ENCODE measurements at regions not wholly inside any gene's neighbourhood (a gene's known extent, or its start where the extent isn't known, plus 50 kb on each side); places are given as distances from the start of the nearest gene placed in this dataset.
A peak's percentile ranks its signal among the peaks of the same experiment; 100 is the strongest.
"Not testable (repeated sequence)": the region's sequence is repeated elsewhere in the genome, so short reads cannot be mapped to it uniquely, and the experiment has no call there.

DNA sequence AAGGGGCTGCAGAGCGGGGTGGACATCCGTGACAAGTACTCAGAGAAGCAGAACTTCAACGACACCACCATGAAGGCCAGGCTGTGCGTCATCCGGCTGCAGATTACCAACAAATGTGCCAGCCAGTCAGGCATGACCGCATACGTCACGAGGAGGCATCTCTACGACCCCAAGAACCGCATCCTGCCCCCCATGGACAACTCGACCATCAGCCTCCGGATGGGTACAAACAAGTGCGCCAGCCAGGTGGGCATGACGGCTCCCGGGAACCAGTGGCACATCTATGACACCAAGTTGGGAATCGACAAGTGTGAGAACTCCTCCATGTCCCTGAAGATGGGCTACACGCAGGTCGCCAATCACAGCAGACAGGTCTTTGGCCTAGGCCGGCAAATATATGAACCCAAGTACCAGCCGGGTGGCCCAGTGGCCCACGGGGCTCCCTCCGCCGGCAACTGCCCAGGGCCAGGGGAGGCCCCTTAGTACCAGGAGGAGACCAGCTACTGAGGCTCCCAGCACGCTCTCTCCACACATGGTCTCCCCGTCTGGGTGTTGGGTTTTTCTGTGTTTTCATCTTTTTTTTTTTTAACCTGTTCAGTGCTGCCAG lies 133.4 kb upstream of the TEKT4 start:
- not testable (repeated sequence) for DNase-seq

DNA sequence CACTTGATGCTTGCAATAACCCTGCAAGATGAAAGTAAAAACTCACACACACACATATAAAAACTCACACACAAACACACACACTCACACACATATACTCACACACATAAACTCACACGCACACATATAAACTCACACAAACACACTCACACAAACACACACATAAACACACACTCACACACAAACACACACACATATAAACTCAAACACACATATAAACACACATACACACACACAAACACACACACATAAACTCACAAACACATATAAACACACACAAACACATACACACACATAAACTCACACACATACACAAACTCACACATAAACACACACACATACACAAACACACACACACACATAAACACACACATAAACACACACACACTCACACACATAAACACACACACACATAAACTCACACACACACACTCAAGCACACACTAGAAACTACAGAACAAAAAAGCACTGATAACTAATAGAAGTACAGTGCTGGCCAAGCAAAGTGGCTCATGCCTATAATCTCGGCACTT lies 117.7 kb upstream of the TEKT4 start:
- DNase-seq = no peak

DNA sequence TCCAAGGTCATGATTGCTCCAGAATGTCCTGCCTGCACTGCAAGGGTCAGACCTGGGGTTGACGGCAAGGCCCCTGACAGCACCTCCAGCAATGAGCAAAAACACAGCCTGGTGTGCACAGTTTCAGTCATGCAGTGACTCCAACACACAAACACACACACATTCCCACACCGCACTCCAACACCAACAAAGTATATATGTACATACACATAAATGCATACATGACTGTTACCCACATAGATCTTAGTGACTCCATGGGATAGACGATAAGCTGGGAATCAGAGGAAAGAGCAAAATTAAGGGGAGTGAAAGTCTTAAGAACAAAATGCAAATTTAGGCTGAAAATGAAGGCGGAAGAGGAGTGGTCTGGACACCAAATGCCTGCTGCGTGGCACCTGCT lies 112.7 kb upstream of the TEKT4 start:
- no peak for DNase-seq

DNA sequence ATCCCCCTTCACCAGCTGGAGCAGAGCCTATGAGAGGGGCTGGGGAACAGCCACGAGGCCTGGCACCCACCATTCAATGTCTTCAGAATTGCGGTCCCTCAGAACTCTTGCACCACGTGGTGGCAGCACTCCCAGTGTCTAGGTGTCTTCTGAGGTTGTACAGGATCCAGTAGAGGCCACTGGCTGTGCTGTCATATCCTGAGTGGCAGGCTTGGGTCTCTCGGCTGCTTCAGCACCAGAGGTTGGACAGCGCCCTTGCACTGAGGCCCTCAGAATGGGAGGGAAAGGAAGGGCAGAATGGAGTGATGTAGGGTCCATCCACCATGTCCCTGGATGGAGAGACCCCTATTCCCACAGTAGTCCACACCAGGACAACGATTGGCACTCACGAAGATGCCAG lies 112.0 kb upstream of the TEKT4 start:
- no peak for DNase-seq

DNA sequence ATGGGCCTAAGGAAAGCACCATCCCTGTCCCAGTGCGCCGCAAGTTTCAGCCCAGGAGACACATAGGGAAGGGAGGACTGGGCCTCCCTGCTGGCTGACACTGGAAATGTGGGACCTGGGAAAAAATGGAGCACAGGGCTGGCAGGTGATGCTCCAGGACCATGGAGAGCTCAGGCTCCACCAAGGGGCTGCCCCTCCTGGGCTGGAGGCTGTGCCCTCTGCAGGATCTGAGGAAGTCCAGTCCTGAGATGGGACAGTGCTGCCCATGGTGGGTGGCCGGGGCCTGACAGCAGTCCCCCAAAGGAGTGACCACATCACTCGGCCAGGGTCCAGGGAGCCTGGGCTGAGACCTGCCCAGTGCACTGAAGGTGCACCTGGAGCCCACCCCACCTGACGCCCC lies 108.6 kb upstream of the TEKT4 start:
- no peak for DNase-seq

DNA sequence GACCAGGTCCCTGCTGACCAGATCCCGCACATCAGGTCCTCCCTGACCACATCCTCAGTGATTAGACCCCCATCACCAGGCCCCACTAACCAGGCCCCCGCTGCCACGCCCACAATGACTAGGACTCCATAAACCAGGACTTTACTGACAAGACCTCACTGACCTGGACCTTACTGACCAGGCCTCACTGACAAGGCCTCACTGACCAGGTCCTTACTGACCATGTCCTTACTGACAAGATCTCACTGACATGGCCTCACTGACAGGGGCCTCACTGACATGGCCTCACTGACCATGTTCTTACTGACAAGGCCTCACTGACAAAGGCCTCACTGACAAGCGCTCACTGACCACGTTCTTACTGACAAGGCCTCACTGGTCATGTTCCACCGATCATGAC lies 107.9 kb upstream of the TEKT4 start:
- DNase-seq = no peak

DNA sequence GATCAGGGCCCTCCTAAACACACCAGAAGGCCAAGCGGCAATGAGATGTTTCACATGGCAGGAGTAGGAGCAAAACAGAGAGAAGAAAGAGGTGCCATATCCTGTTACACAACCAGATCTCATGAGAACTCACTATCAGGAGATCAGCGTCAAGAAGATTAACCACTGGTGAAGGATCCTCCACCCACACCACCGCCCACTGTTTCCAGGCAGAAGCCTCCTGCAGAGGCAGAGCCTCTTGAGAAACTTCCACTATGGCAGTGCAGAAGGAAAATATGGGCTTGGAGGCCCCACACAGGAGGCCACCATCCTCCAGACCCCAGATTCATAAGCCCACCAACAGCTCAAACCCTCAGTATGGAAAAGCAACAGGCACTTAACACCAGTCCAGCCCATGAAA lies 106.9 kb upstream of the TEKT4 start:
- peak; percentile 11 for DNase-seq

DNA sequence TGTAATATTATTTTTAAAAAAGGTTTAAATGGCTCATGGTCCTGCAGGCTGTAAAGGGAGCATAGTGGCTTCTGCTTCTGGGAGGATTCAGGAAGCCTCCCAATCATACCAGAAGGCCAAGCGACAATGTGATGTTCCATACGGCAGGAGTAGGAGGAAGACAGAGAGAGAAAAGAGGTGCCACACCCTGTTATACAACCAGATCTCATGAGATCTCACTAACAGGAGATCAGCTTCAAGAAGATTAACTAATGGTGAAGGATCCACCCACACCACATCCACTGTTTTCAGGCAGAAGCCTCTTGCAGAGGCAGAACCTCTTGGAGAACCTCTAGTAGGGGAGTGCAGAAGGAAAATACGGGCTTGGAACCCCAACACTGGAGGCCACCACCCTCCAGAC lies 103.9 kb upstream of the TEKT4 start:
- DNase-seq = no peak

DNA sequence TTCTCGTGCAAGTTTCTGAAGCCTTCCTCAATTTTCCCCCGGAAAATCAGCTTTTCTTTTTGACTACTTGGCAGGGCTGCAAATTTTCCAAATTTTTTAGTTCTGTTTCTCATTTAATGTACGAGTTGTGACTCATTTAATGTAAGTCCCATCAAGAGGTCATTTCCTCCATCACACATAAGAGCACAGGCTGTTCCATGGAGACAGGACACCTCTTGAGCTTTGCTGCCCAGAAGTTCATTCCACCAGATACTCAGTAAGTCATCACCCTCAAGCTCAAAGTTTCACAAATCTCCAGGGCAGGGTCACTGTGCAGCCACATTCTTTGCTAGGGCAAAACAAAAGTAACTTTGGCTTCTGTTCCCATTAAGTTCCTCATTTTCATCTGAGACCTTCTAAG lies 101.5 kb upstream of the TEKT4 start:
- no peak for DNase-seq

DNA sequence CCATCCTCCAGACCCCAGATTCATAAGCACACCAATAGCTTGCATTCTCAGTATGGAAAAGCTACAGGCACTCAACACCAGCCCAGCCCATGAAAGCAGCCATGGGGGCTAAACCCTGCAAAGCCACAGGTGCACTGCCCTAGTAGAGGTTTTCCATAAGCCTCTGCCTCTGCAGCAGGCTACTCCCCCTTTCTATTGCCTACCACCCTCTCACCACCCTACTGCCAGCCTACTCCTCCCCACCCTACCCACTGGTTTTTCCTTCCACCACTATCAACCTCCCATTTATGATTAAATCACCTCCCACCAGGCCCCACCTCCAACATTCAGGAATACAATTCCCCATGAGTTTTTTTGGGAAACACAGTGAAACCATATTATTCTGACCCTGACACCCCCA lies 96.4 kb upstream of the TEKT4 start:
- DNase-seq = no peak

DNA sequence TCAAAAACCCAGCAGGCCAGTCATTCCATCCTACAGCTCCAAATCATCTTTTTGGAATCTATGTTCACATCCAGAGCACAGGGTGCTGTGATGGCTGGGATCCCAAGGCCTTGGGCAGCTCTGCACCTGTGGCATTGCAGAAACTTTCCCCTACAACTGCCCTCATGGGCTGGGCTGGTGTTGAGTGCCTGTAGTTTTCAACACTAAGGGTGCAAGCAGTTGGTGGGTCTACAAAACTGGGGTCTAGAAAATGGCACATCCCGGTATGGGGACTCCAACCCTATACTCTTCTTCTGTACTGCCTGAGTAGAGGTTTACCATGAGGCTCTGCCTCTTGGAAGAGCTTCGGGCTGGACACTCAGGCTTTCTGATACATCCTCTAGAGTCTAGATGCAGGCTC lies 95.2 kb upstream of the TEKT4 start:
- no peak for DNase-seq

DNA sequence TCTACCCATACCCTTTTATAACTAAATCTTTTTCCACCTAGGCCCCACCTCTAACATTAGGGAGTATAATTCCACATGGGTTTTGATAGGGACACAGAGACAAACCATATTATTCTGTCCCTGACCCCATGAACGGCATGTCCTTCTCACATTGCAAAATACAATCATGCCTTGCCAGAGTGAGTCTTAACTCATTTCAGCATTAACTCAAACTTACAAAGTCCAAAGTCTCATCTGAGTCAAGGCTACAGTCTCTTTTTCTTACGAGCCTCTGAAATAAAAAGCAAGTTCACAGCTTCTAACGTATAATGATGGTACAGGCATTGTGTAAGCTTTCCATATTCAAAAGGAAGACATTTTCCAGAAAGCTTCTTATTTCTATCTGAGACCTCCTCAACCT lies 86.1 kb upstream of the TEKT4 start:
- DNase-seq = not testable (repeated sequence)

DNA sequence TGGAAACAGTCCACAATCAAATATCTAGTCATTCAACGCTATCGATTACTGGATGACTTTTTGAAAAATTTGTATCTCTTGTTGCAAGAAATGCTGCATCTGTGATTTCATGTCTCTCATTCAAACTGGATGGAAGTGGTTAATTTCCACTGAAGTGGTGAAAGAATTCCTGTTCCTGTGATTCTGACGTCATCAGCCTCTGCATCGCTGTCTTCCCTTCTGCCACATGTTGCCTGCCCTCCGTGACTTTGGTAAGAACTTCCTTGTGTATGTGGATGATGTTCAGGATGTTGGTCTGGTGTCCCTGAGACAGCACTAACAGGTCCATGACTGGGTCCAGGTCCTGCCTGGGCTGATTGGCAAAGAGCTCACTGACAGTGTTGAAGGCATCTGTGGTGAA lies 84.8 kb upstream of the TEKT4 start:
- DNase-seq = not testable (repeated sequence)

DNA sequence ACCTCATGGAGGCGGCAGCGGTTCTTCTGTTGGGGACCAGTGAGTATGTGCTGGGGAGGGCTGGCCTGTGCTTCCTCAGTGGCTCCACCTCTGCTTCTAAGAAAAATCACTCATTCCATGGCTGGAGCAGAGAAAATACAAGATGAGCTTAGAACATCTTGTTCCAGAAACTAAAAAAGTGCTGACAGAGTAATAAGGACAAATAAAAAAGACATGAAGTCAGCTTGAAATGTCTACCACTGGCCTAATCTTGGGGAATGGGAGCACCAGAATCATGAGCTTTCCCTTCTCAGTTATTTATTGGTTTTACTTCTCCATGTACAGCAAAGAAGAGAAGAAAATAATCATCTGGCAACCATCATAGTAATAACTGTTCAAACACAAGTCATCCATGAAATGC lies 81.1 kb upstream of the TEKT4 start:
- not testable (repeated sequence) for DNase-seq

DNA sequence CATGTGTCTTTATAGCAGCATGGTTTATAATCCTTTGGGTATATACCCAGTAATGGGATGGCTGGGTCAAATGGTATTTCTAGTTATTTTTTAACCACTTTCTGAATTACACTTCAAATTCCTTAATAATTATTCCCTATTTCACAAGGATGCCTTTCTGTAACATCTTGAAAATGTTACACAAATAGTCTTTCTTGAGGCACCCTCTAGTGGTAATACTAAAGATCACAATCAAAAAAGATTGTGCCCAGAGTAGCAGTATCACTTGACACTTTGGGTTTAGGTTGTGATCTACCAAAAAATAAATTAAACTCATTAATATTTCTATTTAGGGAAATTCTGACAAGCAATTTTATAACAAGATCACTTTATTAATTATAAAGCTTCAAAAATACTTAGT lies 74.0 kb upstream of the TEKT4 start:
- DNase-seq = peak; percentile 5
